ENCODE measurements at regions not wholly inside any gene's neighbourhood (a gene's known extent, or its start where the extent isn't known, plus 50 kb on each side); places are given as distances from the start of the nearest gene placed in this dataset.

DNA sequence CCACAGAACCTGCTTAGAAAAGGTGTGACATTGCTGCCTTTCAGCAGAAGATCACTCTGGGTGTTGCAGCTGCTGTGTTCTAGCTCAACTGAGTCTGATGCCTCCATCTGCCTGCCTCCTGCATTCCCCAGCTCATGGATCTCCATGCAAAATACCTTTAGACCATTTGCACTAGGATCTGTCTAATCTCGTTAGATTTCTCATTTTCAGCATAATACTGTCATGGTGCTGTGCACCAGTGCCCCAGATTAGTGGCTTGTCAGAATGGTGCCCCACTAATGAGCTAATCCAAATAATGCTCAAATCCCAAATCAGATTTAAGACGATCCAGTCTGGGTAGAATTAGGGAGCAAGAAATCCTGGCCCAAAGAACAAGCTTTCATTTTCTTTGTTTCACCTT lies 284.4 kb upstream of the PARD3B start:
- DNase-seq (ENCODE audit: low read depth, low spot score) = no peak
- in situ Hi-C loops (cut with HindIII; ENCODE audit: low pct_unique_long_range_greater_than_20kb, low sequenced_read_pairs) = no loop called here

DNA sequence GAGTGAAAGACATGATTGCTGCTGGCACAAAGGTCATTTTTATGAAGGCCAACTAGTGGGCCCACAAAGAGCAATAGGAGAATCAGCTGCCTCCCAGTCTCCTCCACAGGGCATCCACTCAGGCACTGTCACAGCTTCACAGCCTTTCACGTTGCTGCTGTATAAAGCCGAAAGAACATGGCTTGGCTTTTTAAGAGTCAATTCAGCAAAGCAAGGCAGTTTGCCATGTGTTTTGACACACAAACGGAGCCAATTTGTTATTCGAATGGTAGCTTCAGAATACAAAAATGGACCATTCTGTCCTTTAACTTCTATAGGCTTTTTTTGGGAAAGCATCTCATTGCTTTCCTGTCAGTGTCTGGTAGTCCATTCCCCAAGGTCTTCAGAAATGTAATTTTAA lies 283.4 kb upstream of the PARD3B start:
- no peak for DNase-seq (ENCODE audit: low read depth, low spot score)
- in situ Hi-C loops (cut with HindIII; ENCODE audit: low pct_unique_long_range_greater_than_20kb, low sequenced_read_pairs) = no loop called here

DNA sequence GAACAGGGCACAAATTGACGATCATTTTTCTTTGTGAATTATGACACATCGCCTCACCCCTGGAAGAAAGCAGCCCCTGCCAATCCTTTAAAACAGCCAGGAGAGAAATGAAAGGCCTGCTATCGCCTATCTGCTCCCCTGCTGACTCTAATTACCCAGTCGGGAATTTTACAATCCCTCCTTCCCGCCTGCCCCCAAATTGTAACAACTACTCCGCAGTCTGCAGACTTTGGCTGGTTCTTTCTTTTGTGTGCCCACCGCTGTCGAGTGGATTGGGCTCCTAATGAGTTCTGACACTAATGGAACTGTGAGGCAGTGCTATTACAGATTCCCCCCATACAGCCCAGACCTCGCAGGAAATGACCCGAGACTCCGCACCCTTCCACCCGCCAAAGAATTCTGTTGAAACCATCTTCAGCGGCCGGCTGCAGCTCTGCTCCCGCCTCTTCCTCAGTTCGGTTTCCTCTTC lies 281.2 kb upstream of the PARD3B start:
- no peak for DNase-seq (ENCODE audit: low read depth, low spot score)
- in situ Hi-C loops (cut with HindIII; ENCODE audit: low pct_unique_long_range_greater_than_20kb, low sequenced_read_pairs) = no loop called here

DNA sequence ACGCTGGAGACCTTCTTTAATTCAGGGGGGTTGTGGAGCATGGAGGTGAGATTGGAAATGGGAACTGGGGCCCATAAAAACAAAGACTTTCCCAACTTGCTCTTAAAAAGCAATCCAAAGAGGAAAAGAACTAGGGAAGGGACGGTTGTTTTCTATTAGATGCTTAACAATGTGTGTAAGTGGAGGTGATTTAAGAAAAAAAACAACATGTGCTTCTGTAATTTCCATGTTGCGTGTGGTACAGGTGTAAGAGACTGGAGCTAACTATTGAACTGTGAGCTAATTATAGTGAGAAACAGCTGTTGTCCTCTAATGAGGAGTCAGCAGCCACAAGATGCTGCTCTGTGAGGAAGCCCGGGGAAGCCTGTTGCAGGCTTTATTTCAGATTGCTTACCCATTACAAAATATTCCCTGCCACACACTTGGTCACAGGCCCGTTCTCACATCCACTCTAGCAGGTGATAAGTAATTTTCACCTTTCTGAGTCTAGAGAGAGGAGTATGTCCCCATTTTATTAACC lies 280.6 kb upstream of the PARD3B start:
- no peak for DNase-seq (ENCODE audit: low read depth, low spot score)
- in situ Hi-C loops (cut with HindIII; ENCODE audit: low pct_unique_long_range_greater_than_20kb, low sequenced_read_pairs) = no loop called here

DNA sequence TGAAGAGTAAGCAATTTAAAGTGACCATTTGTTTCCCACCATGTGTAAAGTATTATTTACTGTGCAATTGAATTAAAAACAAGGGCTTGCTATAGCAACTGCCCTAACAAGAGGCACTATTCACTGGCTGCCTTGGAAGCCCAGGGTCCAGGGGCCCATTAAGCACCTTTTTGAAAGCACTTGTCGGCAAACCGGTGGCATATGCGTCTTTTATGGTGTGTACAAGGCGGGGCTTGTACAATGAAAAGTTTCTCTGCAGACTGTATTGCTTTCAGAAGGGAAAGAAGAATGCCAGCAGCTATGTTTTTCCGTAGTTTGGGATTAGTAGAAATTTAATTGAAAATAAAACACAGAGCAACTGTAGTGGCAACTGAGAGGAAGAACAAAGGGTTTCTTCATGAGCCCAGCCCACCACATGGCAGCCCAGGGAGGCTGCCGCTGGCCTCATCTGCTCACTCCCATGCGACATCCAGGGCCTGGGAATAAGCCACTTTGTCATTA lies 279.5 kb upstream of the PARD3B start:
- DNase-seq (ENCODE audit: low read depth, low spot score) = peak; percentile 16
- in situ Hi-C loops (cut with HindIII; ENCODE audit: low pct_unique_long_range_greater_than_20kb, low sequenced_read_pairs) = no loop called here

DNA sequence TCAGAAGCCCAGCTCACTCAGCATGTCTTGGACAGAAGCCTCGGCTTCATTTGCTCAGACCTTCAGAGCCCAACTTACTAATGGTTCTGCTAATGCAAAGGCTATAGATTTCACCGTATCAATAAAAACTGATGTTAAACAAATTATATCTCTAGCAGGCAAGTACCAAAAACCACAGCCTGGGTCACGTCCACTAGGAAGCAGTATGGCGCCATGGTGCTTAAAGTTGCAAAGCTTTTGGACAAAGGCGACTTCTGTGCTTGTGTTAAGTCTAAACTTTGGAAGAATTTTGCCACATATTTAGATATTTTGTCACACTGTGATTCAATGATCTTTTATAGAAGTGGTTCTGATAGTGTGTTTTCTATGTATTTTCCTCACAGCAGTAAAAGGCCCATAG lies 276.8 kb upstream of the PARD3B start:
- no peak for DNase-seq (ENCODE audit: low read depth, low spot score)
- in situ Hi-C loops (cut with HindIII; ENCODE audit: low pct_unique_long_range_greater_than_20kb, low sequenced_read_pairs) = no loop called here

DNA sequence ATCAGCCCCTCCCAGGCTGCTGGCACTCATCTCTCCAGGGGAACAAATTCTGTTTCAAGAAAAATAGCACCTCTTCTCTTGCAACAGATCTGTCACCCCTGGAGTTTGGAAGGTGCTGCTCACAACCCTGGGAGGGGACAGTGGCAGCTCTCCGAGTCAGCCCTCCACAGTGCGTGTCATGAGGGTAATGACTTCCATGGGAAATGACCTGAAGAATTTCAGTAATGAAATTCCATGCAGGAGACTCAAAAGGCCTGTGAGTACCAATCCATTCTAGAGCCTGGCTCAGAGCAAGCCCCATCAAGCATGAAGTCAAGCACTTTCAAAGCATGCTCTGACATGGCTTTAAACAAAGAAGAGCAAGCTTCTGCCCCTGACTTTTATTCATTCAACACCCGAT lies 276.3 kb upstream of the PARD3B start:
- DNase-seq (ENCODE audit: low read depth, low spot score) = no peak
- in situ Hi-C loops (cut with HindIII; ENCODE audit: low pct_unique_long_range_greater_than_20kb, low sequenced_read_pairs) = no loop called here

DNA sequence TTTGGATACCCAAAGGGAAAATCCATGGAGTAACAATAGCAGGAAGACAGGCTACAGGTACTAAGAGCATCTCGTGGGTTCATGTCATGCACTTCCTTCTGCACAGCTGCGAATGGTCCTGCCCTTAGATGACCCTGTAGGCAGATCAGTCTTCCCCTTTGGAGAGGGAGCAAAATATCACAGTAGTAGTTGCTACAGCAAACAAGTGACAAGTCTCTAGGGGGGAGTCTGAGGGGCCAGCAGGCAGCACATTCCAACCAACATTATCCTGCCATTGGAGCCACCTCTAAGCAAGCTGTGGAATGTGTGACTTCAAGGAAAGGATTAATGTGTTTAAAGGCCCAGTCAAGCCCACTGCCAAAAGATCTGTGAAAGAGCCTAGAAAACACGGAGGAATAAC lies 273.2 kb upstream of the PARD3B start:
- no peak for DNase-seq (ENCODE audit: low read depth, low spot score)
- in situ Hi-C loops (cut with HindIII; ENCODE audit: low pct_unique_long_range_greater_than_20kb, low sequenced_read_pairs) = no loop called here

DNA sequence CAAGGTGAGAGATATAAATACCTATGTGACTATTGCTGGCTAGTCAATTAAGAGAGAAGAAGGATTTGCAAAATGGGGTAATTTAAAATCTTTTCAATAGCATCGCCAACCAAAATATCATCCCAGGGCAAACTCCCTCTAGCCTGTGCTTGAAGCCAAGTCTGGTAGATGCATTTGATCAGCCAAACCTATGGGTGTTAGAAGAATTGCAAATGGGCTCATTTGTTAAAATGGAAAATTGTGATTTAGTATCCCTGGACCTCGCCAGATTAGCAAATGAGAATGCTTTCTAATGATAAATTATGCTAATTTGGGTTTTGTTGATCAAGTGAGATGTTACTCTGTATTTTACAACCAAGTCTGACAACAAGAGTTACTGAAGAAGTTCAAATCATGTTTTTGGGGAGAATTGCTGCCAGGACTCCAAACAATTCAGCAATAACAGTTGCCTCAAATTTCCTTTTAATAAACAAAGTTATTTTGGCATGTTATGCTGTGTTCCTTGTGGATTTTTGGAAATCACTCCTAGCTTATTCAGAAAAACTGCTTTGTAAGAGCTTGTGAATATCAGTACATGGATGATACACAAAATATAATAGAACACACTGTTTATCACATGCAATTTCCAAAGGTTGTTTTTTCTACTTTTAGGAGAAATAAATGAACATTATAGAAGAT lies 272.5 kb upstream of the PARD3B start:
- DNase-seq (ENCODE audit: low read depth, low spot score) = no peak
- in situ Hi-C loops (cut with HindIII; ENCODE audit: low pct_unique_long_range_greater_than_20kb, low sequenced_read_pairs) = no loop called here

DNA sequence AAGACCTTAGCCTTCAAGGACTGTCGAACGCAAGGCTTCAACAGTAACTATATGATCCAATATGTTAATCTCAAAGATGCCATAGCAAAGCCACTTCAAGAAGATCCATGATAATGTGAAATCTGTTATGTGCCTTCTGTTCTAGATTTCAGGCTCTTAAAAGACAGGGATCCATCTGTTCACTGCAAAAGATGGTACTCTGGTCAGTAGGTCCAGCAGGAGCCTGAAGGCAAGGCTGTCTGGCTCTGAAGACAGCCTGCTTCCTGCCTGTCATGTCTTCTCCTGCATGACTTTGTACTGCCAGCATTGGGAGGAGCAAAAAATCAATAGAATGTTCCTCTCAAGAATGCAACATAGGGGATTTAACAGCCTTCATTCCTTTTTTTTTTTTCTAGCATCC lies 270.8 kb upstream of the PARD3B start:
- in situ Hi-C loops (cut with HindIII; ENCODE audit: low pct_unique_long_range_greater_than_20kb, low sequenced_read_pairs) = no loop called here
- no peak for DNase-seq (ENCODE audit: low read depth, low spot score)

DNA sequence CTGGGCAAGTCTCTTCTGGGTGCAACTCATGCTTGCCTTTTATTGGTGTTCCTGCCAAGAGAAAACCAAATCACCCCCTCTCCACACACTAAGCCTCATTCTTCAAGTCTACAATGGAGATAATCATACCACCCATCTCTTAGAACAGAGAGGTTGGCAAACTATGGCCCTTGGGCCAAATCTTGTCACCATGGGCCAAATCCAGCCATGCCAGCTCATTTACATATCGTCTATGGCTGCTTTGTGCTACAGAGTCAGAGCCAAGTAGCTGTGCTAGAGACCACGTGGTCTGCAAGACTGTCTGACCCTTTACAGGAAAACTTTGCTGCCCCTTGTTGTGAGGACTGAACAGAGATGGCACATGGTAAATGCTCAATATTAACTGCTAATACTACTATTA lies 270.3 kb upstream of the PARD3B start:
- DNase-seq (ENCODE audit: low read depth, low spot score) = peak; percentile 26
- in situ Hi-C loops (cut with HindIII; ENCODE audit: low pct_unique_long_range_greater_than_20kb, low sequenced_read_pairs) = no loop called here

DNA sequence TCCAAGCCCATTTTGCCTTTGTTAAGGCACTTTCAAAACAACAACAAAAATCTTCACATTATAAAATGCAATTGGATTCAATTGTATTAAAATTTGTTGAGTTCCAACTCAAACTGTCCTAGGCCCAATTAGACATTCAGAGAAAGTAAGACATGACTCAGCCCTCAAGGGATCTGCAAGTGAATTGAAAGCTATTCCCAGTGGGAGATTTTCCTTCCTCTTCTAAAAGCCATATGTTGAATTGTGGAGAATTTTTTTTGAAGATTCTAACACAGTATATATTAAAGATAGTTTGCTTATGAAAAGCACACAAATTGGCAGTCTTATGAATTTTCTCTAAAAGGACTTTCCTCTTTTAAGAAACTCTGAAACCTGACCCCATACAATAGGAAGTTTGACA lies 268.0 kb upstream of the PARD3B start:
- in situ Hi-C loops (cut with HindIII; ENCODE audit: low pct_unique_long_range_greater_than_20kb, low sequenced_read_pairs) = no loop called here

DNA sequence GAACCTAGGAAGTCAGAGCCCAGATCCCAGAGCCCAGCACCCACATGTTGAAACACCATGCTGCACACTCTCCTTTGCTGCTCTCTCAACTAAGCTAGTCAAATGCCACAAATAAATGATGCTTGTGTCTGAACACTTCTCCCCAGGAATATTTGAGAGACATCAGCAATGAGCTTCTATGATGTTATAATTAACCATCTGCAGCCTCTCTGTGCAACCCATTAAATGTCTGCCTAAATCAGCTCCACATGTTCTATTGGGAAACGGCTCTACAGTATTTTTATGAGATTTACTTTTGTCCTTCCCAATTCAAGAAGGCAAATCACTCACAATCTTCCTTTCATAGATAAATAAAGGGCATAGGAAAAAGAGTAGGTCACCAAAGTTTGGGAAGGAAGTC lies 266.8 kb upstream of the PARD3B start:
- in situ Hi-C loops (cut with HindIII; ENCODE audit: low pct_unique_long_range_greater_than_20kb, low sequenced_read_pairs) = no loop called here
- DNase-seq (ENCODE audit: low read depth, low spot score) = no peak

More for the DNA sequence above, 268.0 kb upstream of the PARD3B start:
- no peak for DNase-seq (ENCODE audit: low read depth, low spot score)

DNA sequence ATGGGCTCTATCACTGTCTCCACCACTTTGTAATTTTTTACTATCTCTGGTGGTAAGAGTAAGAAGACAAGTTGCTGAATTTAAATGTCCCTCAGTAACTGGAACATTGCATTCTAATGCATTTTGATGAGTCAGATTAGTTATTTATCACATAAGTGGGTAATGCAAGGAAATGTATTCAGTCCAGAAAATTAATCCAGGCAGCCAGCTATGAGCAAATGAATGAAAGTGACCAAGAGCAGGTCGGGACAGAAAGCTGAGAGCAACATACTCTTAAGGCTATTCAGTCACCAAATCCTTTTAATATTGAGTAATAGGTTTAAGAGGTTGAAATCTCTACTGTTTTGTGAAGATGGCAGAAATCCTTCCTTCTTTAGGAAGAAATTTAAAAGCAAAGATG lies 265.5 kb upstream of the PARD3B start:
- in situ Hi-C loops (cut with HindIII; ENCODE audit: low pct_unique_long_range_greater_than_20kb, low sequenced_read_pairs) = no loop called here
- no peak for DNase-seq (ENCODE audit: low read depth, low spot score)

DNA sequence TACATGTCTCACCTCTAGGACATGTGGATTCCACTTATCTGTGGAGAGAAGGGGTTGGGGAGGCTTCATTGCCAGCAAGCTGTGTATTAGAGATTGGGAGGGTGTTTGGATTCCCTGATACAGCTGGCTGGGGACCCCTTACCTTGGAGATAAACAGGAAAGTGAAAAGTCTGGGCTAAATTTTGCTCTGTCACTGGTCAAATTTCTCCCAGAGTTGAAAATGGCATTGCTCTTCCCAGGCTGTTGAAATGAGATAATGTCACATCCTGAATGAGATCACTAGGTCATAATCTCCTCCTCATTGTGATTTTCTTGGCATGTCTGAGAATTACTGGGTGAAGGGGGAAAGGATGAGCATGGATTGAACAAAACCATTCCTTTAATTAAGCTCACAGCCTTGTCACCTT lies 265.0 kb upstream of the PARD3B start:
- DNase-seq (ENCODE audit: low read depth, low spot score) = no peak
- in situ Hi-C loops (cut with HindIII; ENCODE audit: low pct_unique_long_range_greater_than_20kb, low sequenced_read_pairs) = no loop called here

DNA sequence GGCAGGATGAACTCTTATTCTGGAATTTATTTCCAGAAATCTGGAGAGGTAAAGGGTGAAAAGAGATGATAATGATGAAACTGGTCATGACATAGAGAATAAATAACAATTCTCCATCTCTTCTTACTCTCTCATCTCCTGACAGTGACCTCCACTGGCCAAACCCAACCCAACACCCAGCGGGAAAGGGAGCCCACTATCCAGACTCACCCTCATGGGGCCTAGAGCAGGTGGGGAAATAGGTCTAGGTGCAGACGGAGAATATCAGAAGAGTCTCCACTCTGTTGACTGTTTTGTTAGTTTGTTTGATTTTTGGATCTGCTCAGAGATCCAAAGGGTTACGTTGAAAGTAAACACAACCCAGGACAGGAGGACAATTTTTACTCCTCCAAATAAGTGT lies 263.2 kb upstream of the PARD3B start:
- DNase-seq (ENCODE audit: low read depth, low spot score) = no peak
- in situ Hi-C loops (cut with HindIII; ENCODE audit: low pct_unique_long_range_greater_than_20kb, low sequenced_read_pairs) = no loop called here

DNA sequence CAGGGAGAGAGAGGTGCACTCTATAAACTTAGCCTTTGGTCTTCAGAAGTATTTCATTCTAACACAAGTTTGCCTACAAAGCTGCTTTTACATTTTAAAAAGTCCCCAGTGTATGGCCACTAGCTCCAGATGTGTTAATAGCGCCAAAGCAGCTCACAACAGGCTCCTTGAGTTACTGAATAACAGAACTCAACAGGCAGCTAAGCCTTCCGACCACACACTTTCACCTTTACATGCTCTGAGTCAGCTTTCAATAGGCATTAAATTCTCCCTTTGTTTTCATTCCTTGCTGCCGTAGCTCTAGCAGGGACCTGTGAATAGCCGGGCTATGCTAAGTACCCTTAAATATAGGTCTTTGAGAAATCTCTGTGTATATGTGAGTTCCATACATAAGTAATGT lies 262.8 kb upstream of the PARD3B start:
- in situ Hi-C loops (cut with HindIII; ENCODE audit: low pct_unique_long_range_greater_than_20kb, low sequenced_read_pairs) = no loop called here
- DNase-seq (ENCODE audit: low read depth, low spot score) = no peak

DNA sequence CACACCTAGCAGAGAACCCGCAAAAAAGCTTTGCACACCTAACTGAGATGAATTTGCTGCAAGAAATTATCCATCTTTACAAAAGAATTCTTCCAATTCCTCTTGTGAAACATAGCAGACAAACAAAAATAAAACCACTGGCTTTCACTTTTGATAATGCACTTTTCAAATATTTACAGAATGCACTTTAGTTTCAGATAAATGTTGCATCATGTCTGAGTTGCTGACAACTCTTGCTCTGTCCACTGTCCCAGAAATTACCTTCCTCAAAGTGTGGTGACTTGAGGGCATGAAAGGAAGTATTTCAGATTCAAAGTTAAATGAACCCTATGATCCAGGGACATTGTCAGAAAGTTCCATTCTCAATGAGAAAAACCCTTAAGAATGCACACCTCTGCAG lies 256.2 kb upstream of the PARD3B start:
- in situ Hi-C loops (cut with HindIII; ENCODE audit: low pct_unique_long_range_greater_than_20kb, low sequenced_read_pairs) = no loop called here
- no peak for DNase-seq (ENCODE audit: low read depth, low spot score)

DNA sequence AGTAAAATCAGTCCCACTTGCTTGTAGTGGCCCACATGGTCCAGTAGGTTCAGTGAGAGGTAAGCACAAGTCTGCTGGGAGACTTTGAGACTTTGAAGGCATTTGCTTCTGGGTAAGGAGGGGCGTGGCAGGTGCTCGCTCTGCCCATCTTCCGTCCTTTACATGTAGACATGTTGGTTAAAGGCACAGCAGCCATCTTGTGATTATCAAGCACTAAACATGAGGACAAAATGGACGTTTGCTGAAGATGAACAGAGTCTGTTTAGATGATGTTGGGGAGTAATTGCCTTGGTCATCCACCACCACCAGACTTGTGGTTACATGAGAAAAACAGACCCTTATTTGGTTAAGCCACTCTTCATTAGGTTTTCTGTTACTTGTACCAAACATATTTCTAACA lies 252.8 kb upstream of the PARD3B start:
- in situ Hi-C loops (cut with HindIII; ENCODE audit: low pct_unique_long_range_greater_than_20kb, low sequenced_read_pairs) = no loop called here
- DNase-seq (ENCODE audit: low read depth, low spot score) = no peak
